ENCODE measurements at regions not wholly inside any gene's neighbourhood (a gene's known extent, or its start where the extent isn't known, plus 50 kb on each side); places are given as distances from the start of the nearest gene placed in this dataset.

DNA sequence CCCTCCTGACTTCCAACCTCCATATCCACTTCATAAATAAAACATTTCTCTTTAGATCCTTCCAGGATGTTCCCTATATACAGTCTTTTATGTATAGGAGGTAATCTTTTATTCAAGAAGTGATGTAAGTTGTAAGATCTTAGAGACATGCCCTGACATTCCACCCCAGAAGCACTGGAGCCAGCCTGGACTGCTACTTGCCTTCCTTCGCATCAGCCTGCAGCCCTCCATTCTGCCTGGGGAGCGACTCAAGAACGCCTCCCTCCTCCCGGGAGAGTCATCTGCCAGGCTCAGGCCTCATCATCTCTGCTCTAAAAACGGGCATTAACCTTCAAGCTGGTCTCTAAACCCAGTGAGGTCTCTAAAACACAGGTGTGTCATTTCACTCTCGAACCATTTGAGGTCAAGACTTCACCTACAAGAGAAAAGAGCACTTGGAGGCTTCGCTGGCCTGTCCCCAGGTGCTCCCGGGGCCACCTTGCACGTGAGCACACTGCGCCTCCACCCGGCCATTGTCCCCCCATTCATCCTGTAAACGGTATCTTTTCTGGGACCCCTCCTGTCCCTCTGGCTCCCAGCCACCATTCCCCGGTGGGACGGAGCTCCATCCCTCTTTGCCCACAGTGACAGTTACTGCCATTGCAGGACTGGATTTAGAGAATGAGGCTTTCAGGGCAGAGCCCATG lies 107.5 kb upstream of the PDE10A start:
- TF ChIP-seq POLR2AphosphoS5 (IDR thresholded peaks at IDR 0.05), result no peak
- TF ChIP-seq, protein P1, sequence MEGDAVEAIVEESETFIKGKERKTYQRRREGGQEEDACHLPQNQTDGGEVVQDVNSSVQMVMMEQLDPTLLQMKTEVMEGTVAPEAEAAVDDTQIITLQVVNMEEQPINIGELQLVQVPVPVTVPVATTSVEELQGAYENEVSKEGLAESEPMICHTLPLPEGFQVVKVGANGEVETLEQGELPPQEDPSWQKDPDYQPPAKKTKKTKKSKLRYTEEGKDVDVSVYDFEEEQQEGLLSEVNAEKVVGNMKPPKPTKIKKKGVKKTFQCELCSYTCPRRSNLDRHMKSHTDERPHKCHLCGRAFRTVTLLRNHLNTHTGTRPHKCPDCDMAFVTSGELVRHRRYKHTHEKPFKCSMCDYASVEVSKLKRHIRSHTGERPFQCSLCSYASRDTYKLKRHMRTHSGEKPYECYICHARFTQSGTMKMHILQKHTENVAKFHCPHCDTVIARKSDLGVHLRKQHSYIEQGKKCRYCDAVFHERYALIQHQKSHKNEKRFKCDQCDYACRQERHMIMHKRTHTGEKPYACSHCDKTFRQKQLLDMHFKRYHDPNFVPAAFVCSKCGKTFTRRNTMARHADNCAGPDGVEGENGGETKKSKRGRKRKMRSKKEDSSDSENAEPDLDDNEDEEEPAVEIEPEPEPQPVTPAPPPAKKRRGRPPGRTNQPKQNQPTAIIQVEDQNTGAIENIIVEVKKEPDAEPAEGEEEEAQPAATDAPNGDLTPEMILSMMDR (IDR thresholded peaks at IDR 0.05), result no peak
